Lower lobe of right lung (tissue), 2 donors: ENCODE measurements at regions not wholly inside any gene's neighbourhood (a gene's known extent, or its start where the extent isn't known, plus 50 kb on each side); places are given as distances from the start of the nearest gene placed in this dataset.

ENCODE experiments used
- ATAC-seq, 2 donors: fragments of 200-7000 bp; cut with Tn5 transposase; one replicate each; pipeline ENCODE4 v1.9.1; 2020 to 2022; ENCODE audit warnings: mild to moderate bottlenecking in 2 of 2, moderate library complexity in 2 of 2
- DNase-seq: peaks from one replicate; pipeline ENCODE4 v3.0.0-alpha.2; 2020
- H3K27ac ChIP-seq: fragments of 200-600 bp; one replicate; pipeline ENCODE4 v1.8.0; 2022
- H3K27me3 ChIP-seq: fragments of 200-600 bp; one replicate; pipeline ENCODE4 v1.8.0; 2022; ENCODE audit warnings: low read depth
- H3K36me3 ChIP-seq: fragments of 200-600 bp; one replicate; pipeline ENCODE4 v1.8.0; 2022; ENCODE audit warnings: mild to moderate bottlenecking
- H3K4me1 ChIP-seq: fragments of 200-600 bp; one replicate; pipeline ENCODE4 v1.8.0; 2022
- H3K4me3 ChIP-seq: fragments of 200-600 bp; one replicate; pipeline ENCODE4 v1.8.0; 2022; ENCODE audit warnings: mild to moderate bottlenecking
- H3K9me3 ChIP-seq: fragments of 200-600 bp; one replicate; pipeline ENCODE4 v1.8.0; 2022
- CTCF ChIP-seq: fragments of 200-600 bp; IDR thresholded peaks from one replicate; pipeline ENCODE4 v1.8.0; 2022; ENCODE audit warnings: antibody characterized with exemption, mild to moderate bottlenecking
- intact Hi-C: fragments of 100-400 bp; cut with DNase I; formaldehyde crosslinking; loops from one replicate; pipeline ENCODE4 v1.11.0; 2022
- donor health status: DM: no; HTN: yes; CAD: no; lungs with severe emphysema.

GRCh38 chr15:39445931-39446330 lies 134.9 kb upstream of the THBS1 start:
- TF ChIP-seq CTCF, result no peak
- Histone ChIP-seq H3K27ac (no peak overlapping the region), H3K9me3 (no peaks in the 10 kb centered on the region), H3K4me1 (no peaks in the 10 kb centered on the region), H3K27me3 (no peaks in the 10 kb centered on the region), H3K4me3 (no peak overlapping the region), H3K36me3 (no peaks in the 10 kb centered on the region)
- intact Hi-C loops, result no loop called here
- DNase-seq (no peak), ATAC-seq (no peak)

GRCh38 chr15:39447346-39447745 lies 133.5 kb upstream of the THBS1 start:
- TF ChIP-seq CTCF, result no peak
- intact Hi-C loops, result no loop called here
- no peaks in the 10 kb centered on the region for H3K27me3 ChIP-seq
- DNase-seq (no peak), ATAC-seq (no peak)
- H3K4me3 ChIP-seq, result no peak overlapping the region
- no peaks in the 10 kb centered on the region for H3K4me1 ChIP-seq
- no peak overlapping the region for H3K27ac ChIP-seq
- H3K36me3 ChIP-seq, result no peaks in the 10 kb centered on the region
- no peaks in the 10 kb centered on the region for H3K9me3 ChIP-seq

- Histone ChIP-seq H3K4me3 (no peak overlapping the region), H3K27me3 (no peaks in the 10 kb centered on the region), H3K9me3 (no peaks in the 10 kb centered on the region), H3K4me1 (no peaks in the 10 kb centered on the region), H3K36me3 (no peaks in the 10 kb centered on the region), H3K27ac (no peak overlapping the region)
- intact Hi-C loops, result no loop called here
- ATAC-seq (no peak), DNase-seq (no peak)
- TF ChIP-seq CTCF, result no peak
These were observed 133.0 kb upstream of the THBS1 start for GRCh38 chr15:39447881-39448280.

- DNase-seq, result no peak
- Histone ChIP-seq H3K27ac (no peak overlapping the region), H3K27me3 (no peaks in the 10 kb centered on the region), H3K9me3 (no peaks in the 10 kb centered on the region), H3K36me3 (no peaks in the 10 kb centered on the region), H3K4me3 (no peak overlapping the region), H3K4me1 (peaks cover 5% of the 10 kb centered on the region)
- no peak for TF ChIP-seq CTCF
- no peak for ATAC-seq
- intact Hi-C loops, result no loop called here
These were observed 132.5 kb upstream of the THBS1 start for GRCh38 chr15:39448409-39448808.

GRCh38 chr15:39451121-39451688 lies 129.7 kb upstream of the THBS1 start:
- Histone ChIP-seq H3K9me3 (no peaks in the 10 kb centered on the region), H3K27ac (no peak overlapping the region), H3K4me1 (peaks cover 25% of the 10 kb centered on the region), H3K36me3 (no peaks in the 10 kb centered on the region), H3K27me3 (no peaks in the 10 kb centered on the region), H3K4me3 (no peak overlapping the region)
- ATAC-seq, result no peak
- no peak for DNase-seq
- TF ChIP-seq CTCF, result no peak
- intact Hi-C loops, result no loop called here

- intact Hi-C loops, result no loop called here
These were observed 129.0 kb upstream of the THBS1 start for GRCh38 chr15:39451871-39452270.

More at GRCh38 chr15:39451871-39452270, 129.0 kb upstream of the THBS1 start:
- Histone ChIP-seq H3K4me1 (peaks cover 25% of the 10 kb centered on the region), H3K27ac (no peak overlapping the region), H3K27me3 (no peaks in the 10 kb centered on the region), H3K36me3 (no peaks in the 10 kb centered on the region), H3K9me3 (no peaks in the 10 kb centered on the region), H3K4me3 (no peak overlapping the region)
- no peak for TF ChIP-seq CTCF
- DNase-seq (no peak), ATAC-seq (no peak)
